ENCODE measurements at regions not wholly inside any gene's neighbourhood (a gene's known extent, or its start where the extent isn't known, plus 50 kb on each side); places are given as distances from the start of the nearest gene placed in this dataset.

DNA sequence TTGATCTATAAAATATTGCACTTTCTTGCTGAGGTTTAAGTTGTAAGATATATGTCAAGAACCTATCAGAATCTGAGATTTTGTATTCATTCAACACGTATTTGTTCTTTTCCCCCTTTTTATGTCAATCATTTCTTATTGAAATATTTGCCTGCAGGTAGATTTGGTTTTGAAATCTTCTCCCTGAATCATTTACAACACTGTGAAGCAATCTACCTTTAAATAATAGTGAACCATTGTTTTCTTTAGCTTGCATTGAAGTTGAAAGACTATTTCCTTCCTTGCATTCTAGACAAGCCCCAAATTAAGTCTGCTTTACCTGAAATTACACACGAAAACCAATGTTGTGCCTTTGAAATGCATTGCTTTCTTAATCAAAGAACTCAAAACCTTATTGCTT lies 460.2 kb downstream of the KIF2B start:
- Histone ChIP-seq H3K4me3 (ENCODE audit: low read depth, low read length, poor library complexity, severe bottlenecking) (no peak overlapping the region), H3K36me3 (ENCODE audit: insufficient read depth, low read length) (no peaks in the 10 kb centered on the region), H2AFZ (ENCODE audit: low read length) (no peak overlapping the region), H3K9ac (ENCODE audit: low read length) (no peak overlapping the region), H4K20me1 (ENCODE audit: insufficient read depth, low read length) (no peaks in the 10 kb centered on the region), H3K27me3 (ENCODE audit: insufficient read depth, low read length) (no peaks in the 10 kb centered on the region), H3K4me2 (ENCODE audit: low read length) (no peak overlapping the region), H3K79me2 (ENCODE audit: insufficient read depth, low read length) (no peaks in the 10 kb centered on the region), H3K9me3 (ENCODE audit: low read length) (no peaks in the 10 kb centered on the region), H3F3A (ENCODE audit: insufficient read depth, low read length) (no peaks in the 10 kb centered on the region), H3K4me1 (ENCODE audit: insufficient read depth, low read length, severe bottlenecking) (no peaks in the 10 kb centered on the region), H3K27ac (ENCODE audit: low read depth, low read length, poor library complexity, severe bottlenecking) (no peak overlapping the region), H3K9me2 (ENCODE audit: low read depth, low read length) (no peaks in the 10 kb centered on the region)
- no peak for TF ChIP-seq EZH2 (IDR thresholded peaks at IDR 0.05; ENCODE audit: borderline replicate concordance, low read length)
- TF ChIP-seq, protein P1, sequence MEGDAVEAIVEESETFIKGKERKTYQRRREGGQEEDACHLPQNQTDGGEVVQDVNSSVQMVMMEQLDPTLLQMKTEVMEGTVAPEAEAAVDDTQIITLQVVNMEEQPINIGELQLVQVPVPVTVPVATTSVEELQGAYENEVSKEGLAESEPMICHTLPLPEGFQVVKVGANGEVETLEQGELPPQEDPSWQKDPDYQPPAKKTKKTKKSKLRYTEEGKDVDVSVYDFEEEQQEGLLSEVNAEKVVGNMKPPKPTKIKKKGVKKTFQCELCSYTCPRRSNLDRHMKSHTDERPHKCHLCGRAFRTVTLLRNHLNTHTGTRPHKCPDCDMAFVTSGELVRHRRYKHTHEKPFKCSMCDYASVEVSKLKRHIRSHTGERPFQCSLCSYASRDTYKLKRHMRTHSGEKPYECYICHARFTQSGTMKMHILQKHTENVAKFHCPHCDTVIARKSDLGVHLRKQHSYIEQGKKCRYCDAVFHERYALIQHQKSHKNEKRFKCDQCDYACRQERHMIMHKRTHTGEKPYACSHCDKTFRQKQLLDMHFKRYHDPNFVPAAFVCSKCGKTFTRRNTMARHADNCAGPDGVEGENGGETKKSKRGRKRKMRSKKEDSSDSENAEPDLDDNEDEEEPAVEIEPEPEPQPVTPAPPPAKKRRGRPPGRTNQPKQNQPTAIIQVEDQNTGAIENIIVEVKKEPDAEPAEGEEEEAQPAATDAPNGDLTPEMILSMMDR (IDR thresholded peaks at IDR 0.05; ENCODE audit: low read length): no peak

DNA sequence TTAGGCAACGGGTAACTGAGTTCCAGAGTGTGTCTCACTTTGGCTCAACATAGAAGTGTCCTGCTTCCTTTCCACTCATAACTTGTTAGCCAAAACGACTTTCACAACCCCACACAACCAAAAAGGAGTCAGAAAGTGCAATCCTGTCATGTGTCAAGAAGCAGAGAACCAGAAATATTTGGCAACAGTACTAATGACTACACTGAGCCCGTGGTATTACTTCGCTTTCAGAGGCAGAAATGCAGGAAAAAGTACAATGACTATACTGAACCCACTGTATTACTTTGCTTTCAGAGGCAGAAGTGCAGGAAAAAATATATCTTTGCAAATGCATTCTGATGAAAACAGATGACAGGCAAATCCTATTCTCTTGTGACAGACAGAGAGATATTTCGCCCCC lies 484.6 kb downstream of the KIF2B start:
- H3K4me3 ChIP-seq (ENCODE audit: low read depth, low read length, poor library complexity, severe bottlenecking): no peak overlapping the region
- TF ChIP-seq, protein P1 (IDR thresholded peaks at IDR 0.05; ENCODE audit: low read length): no peak

DNA sequence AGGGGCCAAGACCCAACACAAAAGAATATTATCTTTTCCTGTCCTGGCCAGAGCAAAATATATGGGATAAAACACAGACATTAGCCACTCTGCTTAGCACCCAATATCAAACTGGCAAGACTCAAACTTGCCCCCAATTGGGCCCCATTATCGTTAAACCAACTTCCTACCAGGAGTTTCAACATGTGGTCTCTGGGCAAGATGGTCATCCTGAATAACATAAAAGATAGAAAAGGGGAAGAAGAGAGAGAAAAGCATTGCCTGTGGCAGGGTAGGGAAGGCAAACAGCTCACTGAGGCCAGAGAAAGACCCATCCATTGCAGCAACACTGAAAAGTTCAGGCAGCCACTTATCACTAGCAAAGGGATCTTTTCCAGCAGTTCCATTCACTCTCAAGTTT lies 502.1 kb downstream of the KIF2B start:
- H3F3A ChIP-seq (ENCODE audit: insufficient read depth, low read length): no peaks in the 10 kb centered on the region
- H3K36me3 ChIP-seq (ENCODE audit: insufficient read depth, low read length): no peaks in the 10 kb centered on the region
- H2AFZ ChIP-seq (ENCODE audit: low read length): no peak overlapping the region
- no peak overlapping the region for H3K4me2 ChIP-seq (ENCODE audit: low read length)
- no peaks in the 10 kb centered on the region for H3K9me2 ChIP-seq (ENCODE audit: low read depth, low read length)
- no peaks in the 10 kb centered on the region for H3K79me2 ChIP-seq (ENCODE audit: insufficient read depth, low read length)
- no peaks in the 10 kb centered on the region for H3K4me1 ChIP-seq (ENCODE audit: insufficient read depth, low read length, severe bottlenecking)
- no peaks in the 10 kb centered on the region for H3K9me3 ChIP-seq (ENCODE audit: low read length)
- no peak overlapping the region for H3K4me3 ChIP-seq (ENCODE audit: low read depth, low read length, poor library complexity, severe bottlenecking)
- H3K27ac ChIP-seq (ENCODE audit: low read depth, low read length, poor library complexity, severe bottlenecking): no peak overlapping the region
- H3K9ac ChIP-seq (ENCODE audit: low read length): no peak overlapping the region
- H4K20me1 ChIP-seq (ENCODE audit: insufficient read depth, low read length): no peaks in the 10 kb centered on the region
- no peaks in the 10 kb centered on the region for H3K27me3 ChIP-seq (ENCODE audit: insufficient read depth, low read length)
- TF ChIP-seq EZH2 (IDR thresholded peaks at IDR 0.05; ENCODE audit: borderline replicate concordance, low read length): no peak
- TF ChIP-seq, protein P1 (IDR thresholded peaks at IDR 0.05; ENCODE audit: low read length): no peak

More for the DNA sequence above, 484.6 kb downstream of the KIF2B start:
- H3K4me2 ChIP-seq (ENCODE audit: low read length): no peak overlapping the region
- no peaks in the 10 kb centered on the region for H3K9me2 ChIP-seq (ENCODE audit: low read depth, low read length)
- no peak overlapping the region for H2AFZ ChIP-seq (ENCODE audit: low read length)
- no peaks in the 10 kb centered on the region for H3F3A ChIP-seq (ENCODE audit: insufficient read depth, low read length)
- no peaks in the 10 kb centered on the region for H3K27me3 ChIP-seq (ENCODE audit: insufficient read depth, low read length)
- H3K36me3 ChIP-seq (ENCODE audit: insufficient read depth, low read length): no peaks in the 10 kb centered on the region
- H3K9ac ChIP-seq (ENCODE audit: low read length): no peak overlapping the region
- no peaks in the 10 kb centered on the region for H4K20me1 ChIP-seq (ENCODE audit: insufficient read depth, low read length)
- H3K4me1 ChIP-seq (ENCODE audit: insufficient read depth, low read length, severe bottlenecking): no peaks in the 10 kb centered on the region
- H3K27ac ChIP-seq (ENCODE audit: low read depth, low read length, poor library complexity, severe bottlenecking): no peak overlapping the region
- no peaks in the 10 kb centered on the region for H3K79me2 ChIP-seq (ENCODE audit: insufficient read depth, low read length)
- H3K9me3 ChIP-seq (ENCODE audit: low read length): no peaks in the 10 kb centered on the region

Measured in OCI-LY1 (cell line).